Left hindlimb (tissue), 1 donor: ENCODE measurements at regions not wholly inside any gene's neighbourhood (a gene's known extent, or its start where the extent isn't known, plus 50 kb on each side); places are given as distances from the start of the nearest gene placed in this dataset.

Source experiments
- DNase-seq: peaks from one replicate; pipeline ENCODE4 v3.0.0-alpha.2; 2018

- no peak for DNase-seq
Measured at GRCh38 chr3:66128623-66129022, 89.9 kb upstream of the MAGI1 start.

GRCh38 chr3:66121318-66121717, 82.6 kb upstream of the MAGI1 start:
- no peak for DNase-seq

- DNase-seq: peak; percentile 41
Measured at GRCh38 chr3:66115858-66116654, 77.3 kb upstream of the MAGI1 start.

GRCh38 chr3:66113542-66113941, 74.8 kb upstream of the MAGI1 start:
- no peak for DNase-seq

GRCh38 chr3:66110840-66111239, 72.1 kb upstream of the MAGI1 start:
- DNase-seq: peak; percentile 33

GRCh38 chr3:66107855-66108254, 69.1 kb upstream of the MAGI1 start:
- DNase-seq: peak; percentile 60

- no peak for DNase-seq
Measured at GRCh38 chr3:66106788-66107187, 68.1 kb upstream of the MAGI1 start.

- no peak for DNase-seq
Measured at GRCh38 chr3:66104535-66104934, 65.8 kb upstream of the MAGI1 start.

- no peak for DNase-seq
Measured at GRCh38 chr3:66103729-66104128, 65.0 kb upstream of the MAGI1 start.

GRCh38 chr3:66101901-66102300, 63.2 kb upstream of the MAGI1 start:
- DNase-seq: no peak

- no peak for DNase-seq
Measured at GRCh38 chr3:66099541-66100065, 60.9 kb upstream of the MAGI1 start.

- no peak for DNase-seq
Measured at GRCh38 chr3:66098436-66098835, 59.7 kb upstream of the MAGI1 start.

- no peak for DNase-seq
Measured at GRCh38 chr3:66097647-66098046, 58.9 kb upstream of the MAGI1 start.

GRCh38 chr3:66095295-66096001, 56.7 kb upstream of the MAGI1 start:
- no peak for DNase-seq

GRCh38 chr3:66093981-66094380, 55.3 kb upstream of the MAGI1 start:
- DNase-seq: no peak

- DNase-seq: no peak
Measured at GRCh38 chr3:66092175-66092995, 53.7 kb upstream of the MAGI1 start.
